ENCODE measurements at regions not wholly inside any gene's neighbourhood (a gene's known extent, or its start where the extent isn't known, plus 50 kb on each side); places are given as distances from the start of the nearest gene placed in this dataset.

DNA sequence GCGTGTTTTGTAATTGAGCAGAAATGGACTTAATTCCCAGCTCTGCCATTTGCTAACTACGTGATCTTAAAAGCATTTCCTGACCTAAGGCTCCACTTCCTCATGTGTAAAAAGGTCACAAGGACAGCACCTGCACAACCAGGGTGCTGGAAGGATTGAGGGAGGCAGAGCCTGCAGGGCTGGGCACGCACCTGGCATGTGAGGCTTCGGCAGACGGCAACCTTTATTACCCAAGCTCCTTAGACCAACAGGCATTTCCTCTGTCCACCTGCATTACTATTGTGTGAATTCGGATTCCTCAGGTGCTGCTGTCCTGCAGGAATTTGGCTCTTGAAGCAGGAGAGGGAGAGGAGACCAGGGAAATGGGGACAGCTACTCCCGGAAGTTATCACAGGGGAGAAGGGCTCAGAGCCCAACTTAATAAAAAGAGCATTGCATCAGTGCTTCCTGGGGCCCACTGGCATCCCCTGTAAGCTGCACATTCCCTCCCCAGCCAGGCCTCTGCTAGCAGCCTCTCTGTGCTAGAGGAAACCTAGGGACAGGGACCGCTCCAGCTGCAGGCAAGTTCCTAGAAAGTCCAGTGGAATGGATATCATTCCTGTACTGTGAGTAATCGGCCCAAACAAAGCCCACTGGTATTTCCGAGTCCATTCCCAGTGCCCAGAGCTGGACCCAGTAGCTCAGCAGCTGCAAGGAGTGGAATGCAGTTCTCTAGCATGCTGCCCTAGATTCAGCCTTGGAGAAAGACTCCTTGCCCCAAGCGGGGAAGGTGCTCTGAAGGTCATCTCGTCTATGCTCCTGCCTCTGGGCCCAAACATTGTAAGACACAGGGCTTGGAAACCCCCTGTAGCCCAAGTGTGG lies 157.1 kb upstream of the CCND2 start:
- TF ChIP-seq CTCF (IDR thresholded peaks at IDR 0.05), result no peak
- no peak for ATAC-seq
- Histone ChIP-seq H3K9me3 (no peaks in the 10 kb centered on the region), H3K4me3 (no peak overlapping the region), H3K27me3 (no peaks in the 10 kb centered on the region), H3K4me1 (no peaks in the 10 kb centered on the region), H3K27ac (no peak overlapping the region), H3K36me3 (no peaks in the 10 kb centered on the region)
- no peak for FAIRE-seq
- intact Hi-C loops (cut with DNase I), result no loop called here
- WGBS, 2 donors, result 72 to 76% methylated on average over 12 of the region's 12 CpGs
- no peak for DNase-seq

DNA sequence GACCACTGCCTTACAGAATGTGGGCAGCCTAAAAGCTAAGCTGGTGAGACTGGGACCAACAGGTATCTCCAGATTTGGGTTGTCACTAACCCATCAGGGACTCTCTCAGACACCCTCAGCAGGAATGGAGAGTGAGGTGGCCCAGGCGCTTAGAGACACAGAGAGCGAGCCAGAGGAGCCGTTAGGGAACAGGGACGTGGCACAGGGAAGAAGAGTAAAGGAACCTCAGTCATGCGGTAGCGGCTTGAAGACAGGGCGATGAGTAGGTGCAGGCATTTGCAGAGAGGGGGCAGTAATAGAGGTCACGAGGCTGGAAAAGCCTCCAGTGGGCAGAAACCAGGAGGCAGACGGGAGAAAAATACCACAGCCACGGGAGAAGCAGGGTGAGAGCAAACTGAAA lies 158.0 kb upstream of the CCND2 start:
- H3K36me3 ChIP-seq, result no peaks in the 10 kb centered on the region
- no peak for TF ChIP-seq CTCF (IDR thresholded peaks at IDR 0.05)
- DNase-seq (no peak), FAIRE-seq (no peak), ATAC-seq (no peak)
- H3K4me3 ChIP-seq, result no peak overlapping the region
- H3K27ac ChIP-seq, result no peak overlapping the region
- H3K27me3 ChIP-seq, result no peaks in the 10 kb centered on the region
- H3K4me1 ChIP-seq, result no peaks in the 10 kb centered on the region
- 76 to 79% methylated on average over 10 of the region's 10 CpGs for WGBS, 2 donors
- H3K9me3 ChIP-seq, result no peaks in the 10 kb centered on the region
- intact Hi-C loops (cut with DNase I), result no loop called here

DNA sequence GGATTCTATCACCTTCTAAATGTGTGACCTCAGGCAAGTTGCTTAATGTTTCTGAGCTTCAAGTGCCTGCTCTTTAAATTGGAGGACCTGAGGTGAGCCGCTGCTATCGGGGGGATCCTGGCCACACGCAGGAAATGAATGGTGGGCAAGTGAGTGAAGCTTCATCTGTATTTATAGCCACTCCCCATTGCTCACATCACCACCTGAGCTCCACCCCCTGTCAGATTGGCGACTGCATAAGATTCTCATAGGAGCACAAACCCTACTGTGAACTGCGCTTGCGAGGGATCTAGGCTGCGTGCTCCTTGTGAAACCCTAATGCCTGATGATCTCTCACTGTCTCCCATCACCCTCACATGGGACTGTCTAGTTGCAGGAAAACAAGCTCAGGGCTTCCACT lies 158.6 kb upstream of the CCND2 start:
- DNase-seq, result no peak
- Histone ChIP-seq H3K27ac (no peak overlapping the region), H3K9me3 (no peaks in the 10 kb centered on the region), H3K36me3 (no peaks in the 10 kb centered on the region), H3K4me1 (no peaks in the 10 kb centered on the region), H3K27me3 (no peaks in the 10 kb centered on the region), H3K4me3 (no peak overlapping the region)
- TF ChIP-seq CTCF (IDR thresholded peaks at IDR 0.05), result no peak
- ATAC-seq, result no peak
- FAIRE-seq, result no peak
- intact Hi-C loops (cut with DNase I), result no loop called here
- 88 to 89% methylated on average over 7 of the region's 7 CpGs for WGBS, 2 donors

GRCh38 chr12:4112734-4113325 lies 160.7 kb upstream of the CCND2 start:
- intact Hi-C loops (cut with DNase I), result no loop called here
- DNase-seq, result no peak

More at GRCh38 chr12:4112734-4113325, 160.7 kb upstream of the CCND2 start:
- FAIRE-seq (no peak), ATAC-seq (no peak)
- Histone ChIP-seq H3K4me3 (no peak overlapping the region), H3K9me3 (no peaks in the 10 kb centered on the region), H3K4me1 (no peaks in the 10 kb centered on the region), H3K27ac (no peak overlapping the region), H3K36me3 (no peaks in the 10 kb centered on the region), H3K27me3 (no peaks in the 10 kb centered on the region)
- TF ChIP-seq CTCF (IDR thresholded peaks at IDR 0.05), result no peak
- WGBS, 2 donors, result 89 to 90% methylated on average over 2 of the region's 2 CpGs

Measured in pancreas (tissue), 10 donors.